Osteocyte (in vitro differentiated cells): ENCODE measurements at regions not wholly inside any gene's neighbourhood (a gene's known extent, or its start where the extent isn't known, plus 50 kb on each side); places are given as distances from the start of the nearest gene placed in this dataset.

Experiments
- DNase-seq: peaks from one replicate; pipeline ENCODE4 v3.0.0; 2021; ENCODE audit warnings: mixed read lengths; ENCODE audit not compliant: unreplicated experiment; ENCODE audit errors: extremely low spot score
- H3K27ac Mint-ChIP-seq: one replicate; pipeline ENCODE4 v1.8.0; 2021; ENCODE audit warnings: mild to moderate bottlenecking, mixed read lengths; ENCODE audit not compliant: unreplicated experiment
- H3K27me3 Mint-ChIP-seq: one replicate; pipeline ENCODE4 v1.8.0; 2021; ENCODE audit warnings: mixed read lengths; ENCODE audit not compliant: unreplicated experiment
- H3K36me3 Mint-ChIP-seq: one replicate; pipeline ENCODE4 v1.8.0; 2021; ENCODE audit warnings: mixed read lengths; ENCODE audit not compliant: unreplicated experiment
- H3K4me1 Mint-ChIP-seq: one replicate; pipeline ENCODE4 v1.8.0; 2021; ENCODE audit warnings: mixed read lengths; ENCODE audit not compliant: unreplicated experiment
- H3K4me3 Mint-ChIP-seq: one replicate; pipeline ENCODE4 v1.8.0; 2021; ENCODE audit warnings: mild to moderate bottlenecking, moderate library complexity, mixed read lengths; ENCODE audit not compliant: unreplicated experiment
- H3K9me3 Mint-ChIP-seq: one replicate; pipeline ENCODE4 v1.8.0; 2021; ENCODE audit warnings: mixed read lengths; ENCODE audit not compliant: unreplicated experiment
- CTCF ChIP-seq: fragments of 200-600 bp; sonication (generic); IDR thresholded peaks from 2 replicates; pipeline ENCODE4 v1.5.0; 2021; ENCODE audit warnings: antibody characterized with exemption, mild to moderate bottlenecking, moderate library complexity

- Mint-ChIP-seq H3K4me1 (no peaks in the 10 kb centered on the region), H3K36me3 (no peaks in the 10 kb centered on the region), H3K4me3 (no peak overlapping the region), H3K9me3 (no peaks in the 10 kb centered on the region), H3K27me3 (no peaks in the 10 kb centered on the region), H3K27ac (no peak overlapping the region)
- TF ChIP-seq CTCF: no peak
- DNase-seq: no peak
These were observed 827.5 kb downstream of the ADCYAP1 start for GRCh38 chr18:1732143-1732542.

GRCh38 chr18:1746131-1746530 is 825.2 kb downstream of the METTL4 start:
- TF ChIP-seq CTCF: no peak
- Mint-ChIP-seq H3K36me3 (no peaks in the 10 kb centered on the region), H3K9me3 (no peaks in the 10 kb centered on the region), H3K4me3 (no peak overlapping the region), H3K27me3 (no peaks in the 10 kb centered on the region), H3K4me1 (no peaks in the 10 kb centered on the region), H3K27ac (no peak overlapping the region)
- no peak for DNase-seq

DNA sequence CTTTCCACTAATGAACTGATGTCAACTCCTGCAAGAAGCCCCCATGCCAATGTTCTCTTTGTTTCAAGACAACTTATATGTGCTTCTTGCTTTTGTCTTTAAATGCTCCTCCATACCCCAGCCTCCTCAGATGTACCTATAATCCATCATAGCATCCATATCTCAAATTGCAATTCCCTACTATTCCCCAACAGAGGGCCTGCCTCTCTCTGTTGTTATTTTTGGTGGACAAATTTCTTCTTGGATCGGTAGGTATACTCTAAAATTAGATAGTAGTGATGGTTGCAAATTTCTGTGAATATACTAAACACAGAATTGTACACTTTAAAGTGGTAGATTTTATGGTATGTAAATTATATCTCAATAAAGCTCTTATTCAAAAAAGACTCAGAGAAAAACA is 820.1 kb downstream of the METTL4 start:
- Mint-ChIP-seq H3K27ac (no peak overlapping the region), H3K36me3 (no peaks in the 10 kb centered on the region), H3K4me1 (no peaks in the 10 kb centered on the region), H3K27me3 (no peaks in the 10 kb centered on the region), H3K9me3 (no peaks in the 10 kb centered on the region), H3K4me3 (no peak overlapping the region)
- TF ChIP-seq CTCF: no peak
- no peak for DNase-seq

DNA sequence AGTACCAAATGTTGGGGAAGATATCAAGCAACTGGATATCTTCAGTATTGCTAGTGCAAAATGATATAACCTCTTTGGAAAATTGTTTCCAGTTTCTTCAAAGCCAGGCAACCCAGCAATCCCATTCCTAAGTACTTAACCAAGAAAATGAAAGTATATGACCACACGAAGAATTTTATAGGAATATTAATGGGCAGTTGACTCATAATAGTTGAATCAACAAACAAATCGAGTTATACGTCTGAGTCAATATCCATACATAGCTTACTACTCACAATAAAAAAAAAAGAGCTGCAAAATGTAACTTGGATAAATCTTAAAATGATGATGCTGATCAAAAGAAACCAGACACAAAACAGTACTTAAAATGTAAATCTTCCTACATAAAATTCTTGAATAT is 810.4 kb downstream of the METTL4 start:
- Mint-ChIP-seq H3K27me3 (no peaks in the 10 kb centered on the region), H3K4me3 (no peak overlapping the region), H3K36me3 (no peaks in the 10 kb centered on the region), H3K4me1 (no peaks in the 10 kb centered on the region), H3K27ac (no peak overlapping the region), H3K9me3 (no peaks in the 10 kb centered on the region)
- no peak for TF ChIP-seq CTCF
- no peak for DNase-seq

DNA sequence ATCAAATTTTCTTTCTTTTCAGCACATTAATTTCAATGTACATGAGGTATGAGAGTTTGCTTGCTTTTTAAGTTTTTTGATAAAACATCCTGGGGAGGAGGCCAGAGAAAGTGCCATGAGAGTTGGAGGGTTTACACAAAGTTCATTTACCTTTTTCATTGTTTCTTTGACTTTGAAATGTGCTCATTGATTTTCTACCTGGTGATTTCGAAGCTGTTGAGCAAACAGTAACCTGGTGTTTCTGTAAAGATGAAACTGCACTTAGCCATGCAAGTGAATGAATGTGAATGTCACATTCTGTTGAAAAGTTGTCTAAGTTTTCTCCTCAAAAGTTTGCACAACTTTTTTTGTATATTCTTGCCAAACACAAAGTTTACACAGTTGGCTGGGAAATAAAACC is 797.0 kb downstream of the METTL4 start:
- Mint-ChIP-seq H3K4me1 (no peaks in the 10 kb centered on the region), H3K36me3 (no peaks in the 10 kb centered on the region), H3K27ac (no peak overlapping the region), H3K27me3 (no peaks in the 10 kb centered on the region), H3K4me3 (no peak overlapping the region), H3K9me3 (no peaks in the 10 kb centered on the region)
- TF ChIP-seq CTCF: no peak
- DNase-seq: no peak
